Fibroblast of lung (primary cell): ENCODE measurements at regions not wholly inside any gene's neighbourhood (a gene's known extent, or its start where the extent isn't known, plus 50 kb on each side); places are given as distances from the start of the nearest gene placed in this dataset.

Source experiments
- CTCF ChIP-seq, 2 donors: IDR thresholded peaks in 1 of 2; conservative IDR thresholded peaks in 1 of 2; 1 replicate in 1 of 2; 2 replicates in 1 of 2; pipeline ENCODE4 v1.5.1; 2011 to 2012; ENCODE audit warnings: low read length in 2 of 2, control low read depth in 1 of 2, inconsistent platforms in 1 of 2, low read depth in 1 of 2, mild to moderate bottlenecking in 1 of 2
- EZH2 ChIP-seq: IDR thresholded peaks from 2 replicates; pipeline ENCODE4 v1.5.1; 2012; ENCODE audit warnings: low read length, control low read depth, mild to moderate bottlenecking; ENCODE audit errors: missing control alignments

- TF ChIP-seq CTCF (conservative IDR thresholded peaks at IDR 0.05 in 1 of 2, IDR thresholded peaks at IDR 0.05 in 1 of 2; ENCODE audit: low read depth in 1 of 2, low read length in 2 of 2) (no peak), EZH2 (no peak)
Observed at GRCh38 chr2:61759718-61760117, 94.1 kb downstream of the FAM161A start.
